Neutrophil (primary cell): ENCODE measurements at regions not wholly inside any gene's neighbourhood (a gene's known extent, or its start where the extent isn't known, plus 50 kb on each side); places are given as distances from the start of the nearest gene placed in this dataset.

Experiments used
- H3K27ac ChIP-seq: fragments of 200-600 bp; sonication (generic); 2 replicates; pipeline ENCODE4 v1.5.1; 2016; ENCODE audit warnings: mild to moderate bottlenecking, moderate library complexity
- H3K27me3 ChIP-seq: fragments of 200-600 bp; sonication (generic); 2 replicates; pipeline ENCODE4 v1.6.0; 2016; ENCODE audit warnings: mild to moderate bottlenecking
- H3K36me3 ChIP-seq: fragments of 200-600 bp; sonication (generic); 2 replicates; pipeline ENCODE4 v1.5.1; 2017
- H3K4me1 ChIP-seq, 2 experiments: fragments of 200-600 bp in 1 of 2; sonication (generic) in 1 of 2; 1 replicate in 1 of 2; 2 replicates in 1 of 2; pipeline versions ENCODE4 v1.5.1 to v1.6.1; 2013 to 2016; ENCODE audit warnings: low read depth in 1 of 2, low read length in 1 of 2, mild to moderate bottlenecking in 1 of 2, moderate library complexity in 1 of 2; ENCODE audit not compliant: control insufficient read depth in 1 of 2, insufficient read depth in 1 of 2
- H3K4me3 ChIP-seq, 2 experiments: fragments of 200-600 bp in 1 of 2; sonication (generic) in 1 of 2; 1 replicate in 1 of 2; 2 replicates in 1 of 2; pipeline ENCODE4 v1.5.1; 2013 to 2016; ENCODE audit warnings: low read depth in 1 of 2, low read length in 1 of 2, mild to moderate bottlenecking in 1 of 2, moderate library complexity in 1 of 2
- H3K9me3 ChIP-seq: fragments of 200-600 bp; sonication (generic); 2 replicates; pipeline ENCODE4 v1.5.1; 2016
- TF ChIP-seq, protein P1 (sequence below): fragments of 200-600 bp; sonication (generic); IDR thresholded peaks from 2 replicates; pipeline ENCODE4 v1.5.1; 2016; ENCODE audit warnings: antibody characterized with exemption

DNA sequence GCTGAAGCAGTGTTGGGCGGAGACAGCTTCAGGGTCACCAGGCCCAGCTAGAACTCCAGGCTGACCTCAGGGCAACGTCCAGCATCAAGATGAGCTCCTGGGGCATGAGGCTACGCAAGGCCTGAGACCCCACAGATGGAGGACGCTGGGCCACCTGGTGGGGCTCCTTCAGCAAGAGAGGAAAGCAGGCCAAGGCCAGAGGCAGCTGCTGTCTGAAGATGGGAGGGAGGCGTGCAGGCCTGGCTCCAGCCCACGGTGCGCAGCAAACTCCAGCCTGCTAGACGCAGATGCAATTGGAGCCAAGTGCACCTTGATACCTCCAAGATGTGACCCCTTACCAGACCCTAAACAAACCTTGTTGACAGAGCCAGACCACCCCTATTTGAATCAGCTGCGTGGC lies 220.9 kb upstream of the RREB1 start:
- Histone ChIP-seq H3K4me1 (peaks cover 87 to 90% of the 10 kb centered on the region in 2 experiments), H3K27ac (peak overlapping the region; percentile 99), H3K27me3 (no peaks in the 10 kb centered on the region), H3K9me3 (no peaks in the 10 kb centered on the region), H3K36me3 (no peaks in the 10 kb centered on the region), H3K4me3 (peak overlapping the region; percentile 57 to 64)
- TF ChIP-seq, protein P1, sequence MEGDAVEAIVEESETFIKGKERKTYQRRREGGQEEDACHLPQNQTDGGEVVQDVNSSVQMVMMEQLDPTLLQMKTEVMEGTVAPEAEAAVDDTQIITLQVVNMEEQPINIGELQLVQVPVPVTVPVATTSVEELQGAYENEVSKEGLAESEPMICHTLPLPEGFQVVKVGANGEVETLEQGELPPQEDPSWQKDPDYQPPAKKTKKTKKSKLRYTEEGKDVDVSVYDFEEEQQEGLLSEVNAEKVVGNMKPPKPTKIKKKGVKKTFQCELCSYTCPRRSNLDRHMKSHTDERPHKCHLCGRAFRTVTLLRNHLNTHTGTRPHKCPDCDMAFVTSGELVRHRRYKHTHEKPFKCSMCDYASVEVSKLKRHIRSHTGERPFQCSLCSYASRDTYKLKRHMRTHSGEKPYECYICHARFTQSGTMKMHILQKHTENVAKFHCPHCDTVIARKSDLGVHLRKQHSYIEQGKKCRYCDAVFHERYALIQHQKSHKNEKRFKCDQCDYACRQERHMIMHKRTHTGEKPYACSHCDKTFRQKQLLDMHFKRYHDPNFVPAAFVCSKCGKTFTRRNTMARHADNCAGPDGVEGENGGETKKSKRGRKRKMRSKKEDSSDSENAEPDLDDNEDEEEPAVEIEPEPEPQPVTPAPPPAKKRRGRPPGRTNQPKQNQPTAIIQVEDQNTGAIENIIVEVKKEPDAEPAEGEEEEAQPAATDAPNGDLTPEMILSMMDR, result no peak

DNA sequence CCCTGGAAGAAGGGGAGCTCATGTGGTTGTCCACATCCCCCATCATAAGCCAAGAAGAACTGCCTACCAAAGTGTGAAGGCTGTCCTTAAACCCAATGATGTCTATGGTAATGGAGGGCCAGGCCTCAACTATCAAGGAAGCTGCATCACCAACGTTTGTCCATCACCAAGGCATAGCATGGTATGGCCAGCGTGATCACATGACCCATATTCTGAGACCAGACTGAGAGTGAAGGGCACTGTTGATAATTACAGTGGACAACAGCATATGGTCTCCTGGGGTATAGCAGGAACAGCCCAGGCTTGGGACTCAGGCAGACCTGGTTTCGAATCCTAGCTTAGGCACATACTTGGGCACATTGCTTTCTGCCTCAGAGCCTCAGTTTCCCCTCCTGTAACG lies 218.2 kb upstream of the RREB1 start:
- Histone ChIP-seq H3K27ac (peak overlapping the region; percentile 99), H3K4me1 (peaks cover 79 to 90% of the 10 kb centered on the region in 2 experiments), H3K27me3 (no peaks in the 10 kb centered on the region), H3K36me3 (no peaks in the 10 kb centered on the region), H3K4me3 (no peak overlapping the region), H3K9me3 (no peaks in the 10 kb centered on the region)
- TF ChIP-seq, protein P1, result no peak

DNA sequence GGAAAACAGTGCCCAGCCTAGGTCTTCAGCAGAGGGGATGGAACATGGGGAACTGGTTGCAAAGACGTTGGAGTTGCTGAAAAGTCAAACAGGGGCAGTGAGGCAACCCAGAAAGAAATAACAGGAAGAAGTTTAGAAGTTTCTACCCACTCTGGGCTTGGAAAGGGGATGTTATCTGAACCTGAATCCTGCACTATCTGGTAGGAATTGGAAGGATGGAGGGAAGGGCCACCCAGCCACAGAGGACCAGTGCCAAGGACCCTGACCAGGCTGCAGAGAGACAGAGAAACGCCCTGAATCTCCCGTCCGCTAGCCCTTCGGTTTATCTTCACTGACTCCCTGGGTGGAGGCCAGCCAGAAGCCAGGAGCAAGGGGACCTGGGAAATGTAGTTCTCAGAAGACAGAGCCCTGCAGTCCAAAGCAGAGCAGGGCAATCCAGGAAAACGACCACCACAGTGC lies 217.3 kb upstream of the RREB1 start:
- Histone ChIP-seq H3K9me3 (no peaks in the 10 kb centered on the region), H3K27ac (peak overlapping the region; percentile 99), H3K4me3 (peak overlapping the region; percentile 18 to 41), H3K27me3 (no peaks in the 10 kb centered on the region), H3K4me1 (peaks cover 71 to 85% of the 10 kb centered on the region in 2 experiments), H3K36me3 (no peaks in the 10 kb centered on the region)
- TF ChIP-seq, protein P1, result no peak

DNA sequence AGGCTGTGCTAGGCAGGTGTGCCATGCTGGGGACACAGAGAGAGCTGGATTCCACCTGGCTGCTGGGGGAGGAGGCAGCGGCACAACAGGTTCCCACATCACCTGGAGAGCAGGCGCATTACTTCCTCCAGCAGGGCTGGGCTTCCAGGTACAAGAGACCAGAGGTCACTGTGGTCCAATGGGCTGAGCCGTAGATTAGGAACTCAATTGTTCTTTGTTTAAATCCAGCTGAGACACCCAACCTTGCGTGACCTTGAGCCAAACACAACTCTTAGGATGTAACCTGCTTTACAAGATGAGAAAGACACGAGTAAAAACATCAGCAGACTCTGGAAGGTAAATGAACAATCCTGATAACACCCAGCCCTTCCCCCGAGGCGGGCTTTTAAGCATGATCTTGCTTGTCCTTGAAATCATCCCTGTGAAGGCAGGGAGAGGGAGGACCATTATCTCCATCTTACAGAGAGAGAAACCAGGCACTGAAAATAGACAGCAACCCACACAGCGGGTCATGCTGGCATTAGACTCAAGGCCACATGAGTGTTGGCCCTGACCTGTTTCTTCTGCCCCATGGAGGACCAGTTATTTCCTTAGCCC lies 216.5 kb upstream of the RREB1 start:
- Histone ChIP-seq H3K4me1 (peaks cover 63 to 77% of the 10 kb centered on the region in 2 experiments), H3K27ac (peak overlapping the region; percentile 99), H3K27me3 (no peaks in the 10 kb centered on the region), H3K4me3 (peak overlapping the region; percentile 18 to 41), H3K9me3 (no peaks in the 10 kb centered on the region), H3K36me3 (no peaks in the 10 kb centered on the region)
- TF ChIP-seq, protein P1, result no peak

DNA sequence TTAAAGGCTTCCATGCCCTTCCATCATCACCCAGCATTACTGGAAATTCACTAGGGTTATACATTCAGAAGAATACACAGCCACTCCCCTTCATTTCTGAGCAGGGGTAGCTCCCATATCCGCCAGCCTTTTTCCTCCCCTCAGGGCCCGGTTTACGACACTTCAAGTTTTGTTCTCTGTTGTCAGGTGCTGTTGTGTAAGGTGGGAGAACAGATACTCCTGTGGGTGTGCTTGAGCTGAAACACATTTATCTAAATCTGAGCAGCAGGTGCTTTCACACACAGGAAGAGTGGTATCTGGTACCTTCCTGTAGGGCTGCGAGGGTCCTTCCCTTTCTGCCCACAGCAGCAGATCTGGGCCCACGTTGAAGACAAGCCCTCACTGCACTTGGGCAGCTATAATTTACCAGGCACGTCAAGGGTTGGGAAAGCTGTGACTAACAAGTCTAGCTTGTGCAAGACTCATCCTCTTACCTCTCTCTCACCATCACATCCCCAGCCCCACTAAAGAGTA lies 215.8 kb upstream of the RREB1 start:
- Histone ChIP-seq H3K36me3 (no peaks in the 10 kb centered on the region), H3K27me3 (no peaks in the 10 kb centered on the region), H3K9me3 (no peaks in the 10 kb centered on the region), H3K4me1 (peaks cover 55 to 70% of the 10 kb centered on the region in 2 experiments), H3K4me3 (no peak overlapping the region), H3K27ac (peak overlapping the region; percentile 99)
- TF ChIP-seq, protein P1, result no peak
